GM12878 (cell line): ENCODE measurements at regions not wholly inside any gene's neighbourhood (a gene's known extent, or its start where the extent isn't known, plus 50 kb on each side); places are given as distances from the start of the nearest gene placed in this dataset.

ENCODE experiments used
- ATAC-seq: fragments of 200-7000 bp; cut with Tn5 transposase; 3 replicates; pipeline ENCODE4 v1.9.1; 2020; ENCODE audit warnings: mild to moderate bottlenecking, moderate library complexity
- BruUV-seq: library from RNA; stranded (reverse); fragments of 400-500 nt; replicated peaks from 2 replicates; lab custom pipeline; 2021; lab: Mats Ljungman, UMichigan
- CTCF ChIA-PET: fragments of 300-600 bp; sonication (Branson Sonifier 250); formaldehyde crosslinking; extraction: SDS; loops from one replicate; lab custom pipeline; 2021; ENCODE audit warnings: inconsistent platforms; lab: Yijun Ruan, JAX
- POLR2A ChIA-PET: fragments of 350-600 bp; formaldehyde crosslinking; extraction: SDS; loops from one replicate; lab custom pipeline; 2021; ENCODE audit warnings: inconsistent platforms; lab: Charles Lee
- RAD21 ChIA-PET: fragments of 300-600 bp; sonication (Branson Sonifier 250); formaldehyde crosslinking; loops from one replicate; lab custom pipeline; 2023; ENCODE audit warnings: antibody characterized with exemption; ENCODE audit not compliant: unreplicated experiment; lab: Charles Lee
- SMC1A ChIA-PET: fragments of 300-600 bp; sonication (Branson Sonifier 250); formaldehyde crosslinking; loops from one replicate; lab custom pipeline; 2023; ENCODE audit not compliant: unreplicated experiment, uncharacterized antibody; lab: Charles Lee
- DNase-seq: peaks from one replicate; pipeline ENCODE4 v3.0.0-alpha.2; 2011; ENCODE audit warnings: low read depth, low spot score
- FAIRE-seq: peaks from 3 replicates; lab custom pipeline; 2011; peaks lifted over from hg19 to GRCh38; lab: Jason Lieb, UNC
- H2AFZ ChIP-seq: 2 replicates; pipeline ENCODE4 v1.6.0; 2011; ENCODE audit warnings: low read depth, low read length, control low read depth; ENCODE audit not compliant: control insufficient read depth
- H3K27ac ChIP-seq: 2 replicates; pipeline ENCODE4 v1.5.1; 2011; ENCODE audit warnings: control low read depth; ENCODE audit not compliant: control insufficient read depth, insufficient read depth
- H3K27me3 ChIP-seq, 2 experiments: replicated peaks in 1 of 2; 2 replicates each; pipeline versions ENCODE4 v1.6.0 to v1.6.1; 2011; ENCODE audit warnings: low read length in 1 of 2; ENCODE audit not compliant: control insufficient read depth in 2 of 2, insufficient read depth in 2 of 2
- H3K36me3 ChIP-seq, 2 experiments: 2 replicates each; pipeline ENCODE4 v1.5.1; 2011; ENCODE audit warnings: low read length in 1 of 2; ENCODE audit not compliant: control insufficient read depth in 2 of 2, insufficient read depth in 2 of 2
- H3K4me1 ChIP-seq: 2 replicates; pipeline ENCODE4 v1.6.1; 2011; ENCODE audit warnings: mild to moderate bottlenecking, low read length, moderate library complexity, mixed read lengths; ENCODE audit not compliant: control insufficient read depth, insufficient read depth
- H3K4me2 ChIP-seq: 2 replicates; pipeline ENCODE4 v1.6.0; 2011; ENCODE audit warnings: control low read depth; ENCODE audit not compliant: control insufficient read depth, insufficient read depth
- H3K4me3 ChIP-seq: fragments of 200-600 bp; sonication (generic); 2 replicates; pipeline ENCODE4 v1.5.1; 2016
- H3K79me2 ChIP-seq: 2 replicates; pipeline ENCODE4 v1.6.0; 2011; ENCODE audit warnings: low read length; ENCODE audit not compliant: control insufficient read depth, insufficient read depth
- H3K9ac ChIP-seq: 2 replicates; pipeline ENCODE4 v1.8.0; 2011; ENCODE audit warnings: low read length, control low read depth, mixed read lengths; ENCODE audit not compliant: control insufficient read depth, insufficient read depth
- H3K9me3 ChIP-seq: replicated peaks from 3 replicates; pipeline ENCODE4 v1.5.1; 2011; ENCODE audit warnings: mild to moderate bottlenecking, low read length; ENCODE audit not compliant: control insufficient read depth, insufficient read depth
- H4K20me1 ChIP-seq: 2 replicates; pipeline ENCODE4 v1.6.0; 2011; ENCODE audit not compliant: control insufficient read depth, insufficient read depth
- ATF7 ChIP-seq: fragments of 450-650 bp; IDR thresholded peaks from 2 replicates; pipeline ENCODE4 v1.6.1; 2016; ENCODE audit warnings: low read depth, mild to moderate bottlenecking
- E2F8 ChIP-seq: fragments of 450-650 bp; IDR thresholded peaks from 2 replicates; pipeline ENCODE4 v1.6.1; 2018; ENCODE audit warnings: mild to moderate bottlenecking, low read depth, moderate library complexity; ENCODE audit not compliant: partially characterized antibody
- EED ChIP-seq: sonication (generic); IDR thresholded peaks from 2 replicates; pipeline ENCODE4 v1.6.1; 2016; ENCODE audit warnings: antibody characterized with exemption, low read depth
- IKZF1 ChIP-seq: fragments of 450-650 bp; conservative IDR thresholded peaks from 2 replicates; pipeline ENCODE4 v1.6.1; 2017; ENCODE audit warnings: antibody characterized with exemption, mild to moderate bottlenecking
- MAX ChIP-seq: IDR thresholded peaks from 2 replicates; pipeline ENCODE4 v1.6.1; 2012; ENCODE audit warnings: low read depth, low read length, improper control_type of control experiment
- PAX8 ChIP-seq: fragments of 450-650 bp; IDR thresholded peaks from 2 replicates; pipeline ENCODE4 v1.6.1; 2017; ENCODE audit warnings: mild to moderate bottlenecking, moderate library complexity
- RAD51 ChIP-seq: fragments of 450-650 bp; IDR thresholded peaks from 2 replicates; pipeline ENCODE4 v1.6.1; 2016; ENCODE audit warnings: moderate library complexity, mild to moderate bottlenecking, inconsistent platforms
- SMARCA5 ChIP-seq: fragments of 450-650 bp; IDR thresholded peaks from 2 replicates; pipeline ENCODE4 v1.6.1; 2017; ENCODE audit warnings: mild to moderate bottlenecking
- WGBS: methylation state at CpG from one replicate; pipeline ENCODE4 v1.1.6; 2016; ENCODE audit warnings: low lambda C conversion rate; ENCODE audit not compliant: insufficient replicate concordance, insufficient coverage; ENCODE audit errors: missing lambda C conversion rate; 5-methylcytosine and 5-hydroxymethylcytosine counted together
- in situ Hi-C: fragments of 300-500 bp; cut with MboI; formaldehyde crosslinking; loops from 9 replicates; pipeline ENCODE4 v1.14.3; 2018; ENCODE audit warnings: mixed read lengths
- intact Hi-C: fragments of 100-400 bp; cut with micrococcal nuclease; formaldehyde crosslinking; loops from one replicate; pipeline ENCODE4 v1.14.2; 2022; ENCODE audit not compliant: unreplicated experiment

- H3K4me1 ChIP-seq: peaks cover 7% of the 10 kb centered on the region
- no peak overlapping the region for H3K4me3 ChIP-seq
- no peaks in the 10 kb centered on the region for H3K36me3 ChIP-seq
- no peak overlapping the region for H3K4me2 ChIP-seq
- intact Hi-C loops: no loop called here
- H3K27ac ChIP-seq: no peak overlapping the region
- DNase-seq (no peak), ATAC-seq (no peak), FAIRE-seq (no peak)
- no peaks in the 10 kb centered on the region for H4K20me1 ChIP-seq
- in situ Hi-C loops: no loop called here
- no peaks in the 10 kb centered on the region for H3K27me3 ChIP-seq
- no peak for TF ChIP-seq IKZF1
- no peak for TF ChIP-seq SMARCA5
- TF ChIP-seq MAX: no peak
- no peak for TF ChIP-seq RAD51
- TF ChIP-seq EED: no peak
- TF ChIP-seq ATF7: no peak
- TF ChIP-seq E2F8: no peak
- no peak for TF ChIP-seq PAX8
- ChIA-PET POLR2A (no interaction called here), SMC1A (interaction anchor here (0.9 to 1.8 kb wide), 3 partner anchors 11 to 72 kb away, joined by 3 to 5 read pairs (median 4); no protein-coding TSS in a partner anchor), RAD21 (no interaction called here), CTCF (interaction anchor here (1.2 kb wide), 1 partner anchor 9 kb away, joined by 3 read pairs; no protein-coding TSS in a partner anchor)
- H2AFZ ChIP-seq: peak overlapping the region; percentile 15
- 25% methylated on average over 7 of the region's 7 CpGs for WGBS
- BruUV-seq: no TSS peak
- peaks cover 6% of the 10 kb centered on the region for H3K9me3 ChIP-seq
- H3K79me2 ChIP-seq: no peaks in the 10 kb centered on the region
- no peak overlapping the region for H3K9ac ChIP-seq
These were observed 197.6 kb downstream of the PRL start for GRCh38 chr6:22099231-22099630.
